ENCODE measurements at regions not wholly inside any gene's neighbourhood (a gene's known extent, or its start where the extent isn't known, plus 50 kb on each side); places are given as distances from the start of the nearest gene placed in this dataset.

DNA sequence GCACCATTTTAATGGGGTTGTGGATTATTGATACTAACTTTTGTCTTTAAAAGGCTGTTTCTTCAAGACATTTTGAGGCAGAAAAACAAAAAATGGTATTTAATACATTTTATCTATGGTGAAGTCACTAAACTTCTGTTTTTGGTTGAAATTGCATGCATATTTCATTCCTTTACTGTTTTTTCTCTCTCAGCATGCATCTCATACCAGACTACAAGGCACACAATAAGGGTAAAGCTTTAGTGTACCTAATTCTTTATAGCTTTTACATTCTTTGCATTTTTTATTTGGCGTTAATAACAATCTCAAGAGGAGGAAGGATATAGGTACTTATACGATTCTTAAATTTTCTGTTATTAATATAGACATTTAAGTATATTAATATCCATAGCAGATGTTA is 151.0 kb upstream of the DKK2 start:
- intact Hi-C loops (cut with micrococcal nuclease): loop anchor here (10.0 kb wide), 1 partner anchor 152 kb away; the partner anchor contains the start of gene DKK2
- Mint-ChIP-seq H3K27me3 (ENCODE audit: low read depth) (no peaks in the 10 kb centered on the region), H3K27ac (no peak overlapping the region), H3K4me3 (ENCODE audit: low read depth) (no peak overlapping the region), H3K9me3 (no peaks in the 10 kb centered on the region), H3K4me1 (ENCODE audit: low read depth) (no peaks in the 10 kb centered on the region), H3K36me3 (ENCODE audit: low read depth) (no peaks in the 10 kb centered on the region)
- DNase-seq (ENCODE audit: low spot score): no peak

DNA sequence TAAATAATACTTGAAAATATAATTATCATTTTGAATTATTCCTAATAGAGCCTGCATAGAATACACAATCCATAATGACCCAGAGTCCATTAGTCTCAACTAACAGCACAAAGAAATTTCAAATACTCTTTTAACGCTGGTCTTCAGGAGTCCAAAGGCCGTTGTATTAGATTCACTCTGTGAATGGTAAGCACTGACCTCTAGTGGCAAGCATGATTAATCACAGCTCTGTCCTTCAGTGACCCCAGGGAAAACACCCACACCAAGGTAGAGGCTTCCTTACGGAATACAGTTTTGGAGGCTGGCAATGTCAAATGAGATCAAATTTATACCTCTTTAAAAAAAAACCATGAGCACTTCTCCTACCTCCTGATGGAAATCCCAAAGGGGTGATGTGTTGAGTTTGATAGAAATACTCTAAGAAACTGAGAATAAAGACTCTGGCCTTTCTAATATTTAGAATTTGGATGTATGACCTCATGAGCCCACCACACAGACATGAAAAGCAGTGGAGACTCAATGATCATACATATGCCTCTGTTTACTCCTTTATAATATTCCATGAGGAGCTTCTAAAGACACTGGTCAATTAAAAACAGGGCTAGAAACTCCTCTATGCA is 147.2 kb upstream of the DKK2 start:
- Mint-ChIP-seq H3K4me1 (ENCODE audit: low read depth) (no peaks in the 10 kb centered on the region), H3K36me3 (ENCODE audit: low read depth) (no peaks in the 10 kb centered on the region), H3K27me3 (ENCODE audit: low read depth) (no peaks in the 10 kb centered on the region), H3K4me3 (ENCODE audit: low read depth) (no peak overlapping the region), H3K27ac (no peak overlapping the region), H3K9me3 (no peaks in the 10 kb centered on the region)
- intact Hi-C loops (cut with micrococcal nuclease): loop anchor here (10.0 kb wide), 1 partner anchor 148 kb away; the partner anchor contains the start of gene DKK2
- no peak for DNase-seq (ENCODE audit: low spot score)

- H3K36me3 Mint-ChIP-seq (ENCODE audit: low read depth): no peaks in the 10 kb centered on the region
- DNase-seq (ENCODE audit: low spot score): no peak
- H3K27me3 Mint-ChIP-seq (ENCODE audit: low read depth): no peaks in the 10 kb centered on the region
- H3K9me3 Mint-ChIP-seq: no peaks in the 10 kb centered on the region
- H3K4me1 Mint-ChIP-seq (ENCODE audit: low read depth): no peaks in the 10 kb centered on the region
- no peak overlapping the region for H3K4me3 Mint-ChIP-seq (ENCODE audit: low read depth)
- H3K27ac Mint-ChIP-seq: no peak overlapping the region
- intact Hi-C loops (cut with micrococcal nuclease): loop anchor here (10.0 kb wide), 1 partner anchor 148 kb away; the partner anchor contains the start of gene DKK2
Measured at GRCh38 chr4:107182347-107182746, 146.2 kb upstream of the DKK2 start.

- no peaks in the 10 kb centered on the region for H3K36me3 Mint-ChIP-seq (ENCODE audit: low read depth)
- H3K27me3 Mint-ChIP-seq (ENCODE audit: low read depth): no peaks in the 10 kb centered on the region
- no peak overlapping the region for H3K27ac Mint-ChIP-seq
- no peak for DNase-seq (ENCODE audit: low spot score)
- intact Hi-C loops (cut with micrococcal nuclease): no loop called here
- H3K4me3 Mint-ChIP-seq (ENCODE audit: low read depth): no peak overlapping the region
- no peaks in the 10 kb centered on the region for H3K4me1 Mint-ChIP-seq (ENCODE audit: low read depth)
- H3K9me3 Mint-ChIP-seq: peaks cover 11% of the 10 kb centered on the region
Measured at GRCh38 chr4:107166873-107167450, 130.8 kb upstream of the DKK2 start.

- Mint-ChIP-seq H3K4me3 (ENCODE audit: low read depth) (no peak overlapping the region), H3K36me3 (ENCODE audit: low read depth) (no peaks in the 10 kb centered on the region), H3K27me3 (ENCODE audit: low read depth) (no peaks in the 10 kb centered on the region), H3K27ac (no peak overlapping the region), H3K4me1 (ENCODE audit: low read depth) (no peaks in the 10 kb centered on the region), H3K9me3 (peaks cover 11% of the 10 kb centered on the region)
- intact Hi-C loops (cut with micrococcal nuclease): no loop called here
- DNase-seq (ENCODE audit: low spot score): no peak
Measured at GRCh38 chr4:107166181-107166580, 130.1 kb upstream of the DKK2 start.

- Mint-ChIP-seq H3K27me3 (ENCODE audit: low read depth) (no peaks in the 10 kb centered on the region), H3K9me3 (peaks cover 11% of the 10 kb centered on the region), H3K27ac (no peak overlapping the region), H3K36me3 (ENCODE audit: low read depth) (no peaks in the 10 kb centered on the region), H3K4me3 (ENCODE audit: low read depth) (no peak overlapping the region), H3K4me1 (ENCODE audit: low read depth) (no peaks in the 10 kb centered on the region)
- intact Hi-C loops (cut with micrococcal nuclease): no loop called here
- DNase-seq (ENCODE audit: low spot score): no peak
Measured at GRCh38 chr4:107164962-107165475, 128.9 kb upstream of the DKK2 start.

GRCh38 chr4:107156443-107156842 is 120.3 kb upstream of the DKK2 start:
- no peaks in the 10 kb centered on the region for H3K27me3 Mint-ChIP-seq (ENCODE audit: low read depth)
- H3K4me1 Mint-ChIP-seq (ENCODE audit: low read depth): no peaks in the 10 kb centered on the region
- no peaks in the 10 kb centered on the region for H3K9me3 Mint-ChIP-seq
- no peak overlapping the region for H3K27ac Mint-ChIP-seq
- no peak overlapping the region for H3K4me3 Mint-ChIP-seq (ENCODE audit: low read depth)
- H3K36me3 Mint-ChIP-seq (ENCODE audit: low read depth): no peaks in the 10 kb centered on the region
- no peak for DNase-seq (ENCODE audit: low spot score)
- intact Hi-C loops (cut with micrococcal nuclease): no loop called here

GRCh38 chr4:107155366-107155765 is 119.3 kb upstream of the DKK2 start:
- no peaks in the 10 kb centered on the region for H3K36me3 Mint-ChIP-seq (ENCODE audit: low read depth)

GRCh38 chr4:107153956-107154355 is 117.8 kb upstream of the DKK2 start:
- no peak for DNase-seq (ENCODE audit: low spot score)
- Mint-ChIP-seq H3K9me3 (no peaks in the 10 kb centered on the region), H3K4me1 (ENCODE audit: low read depth) (no peaks in the 10 kb centered on the region), H3K27me3 (ENCODE audit: low read depth) (no peaks in the 10 kb centered on the region), H3K4me3 (ENCODE audit: low read depth) (no peak overlapping the region), H3K36me3 (ENCODE audit: low read depth) (no peaks in the 10 kb centered on the region), H3K27ac (no peak overlapping the region)
- intact Hi-C loops (cut with micrococcal nuclease): no loop called here

More at GRCh38 chr4:107155366-107155765, 119.3 kb upstream of the DKK2 start:
- intact Hi-C loops (cut with micrococcal nuclease): no loop called here
- no peaks in the 10 kb centered on the region for H3K4me1 Mint-ChIP-seq (ENCODE audit: low read depth)
- no peaks in the 10 kb centered on the region for H3K9me3 Mint-ChIP-seq
- no peak overlapping the region for H3K4me3 Mint-ChIP-seq (ENCODE audit: low read depth)
- H3K27ac Mint-ChIP-seq: no peak overlapping the region
- H3K27me3 Mint-ChIP-seq (ENCODE audit: low read depth): no peaks in the 10 kb centered on the region
- DNase-seq (ENCODE audit: low spot score): no peak

DNA sequence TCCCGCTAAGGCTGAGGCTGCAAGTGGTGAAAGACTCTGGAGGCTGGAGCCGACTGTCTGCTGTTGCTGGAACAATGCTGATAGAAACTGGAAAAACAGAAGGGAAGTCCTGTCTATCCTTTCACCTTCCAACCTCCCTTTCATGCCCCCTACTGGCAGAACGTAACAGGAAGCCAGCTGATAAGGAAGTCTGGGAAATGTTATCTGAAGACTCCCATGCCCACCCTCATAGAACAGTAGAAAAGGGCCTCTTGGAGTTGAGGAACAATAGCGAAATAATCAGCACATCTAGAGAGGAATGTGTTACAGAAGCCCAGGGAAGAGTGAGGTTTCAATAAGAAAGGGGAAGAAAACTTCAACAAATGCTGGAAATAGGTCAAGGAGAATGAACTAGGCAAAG is 117.1 kb upstream of the DKK2 start:
- Mint-ChIP-seq H3K27me3 (ENCODE audit: low read depth) (no peaks in the 10 kb centered on the region), H3K4me1 (ENCODE audit: low read depth) (no peaks in the 10 kb centered on the region), H3K9me3 (no peaks in the 10 kb centered on the region), H3K27ac (no peak overlapping the region), H3K4me3 (ENCODE audit: low read depth) (no peak overlapping the region), H3K36me3 (ENCODE audit: low read depth) (no peaks in the 10 kb centered on the region)
- DNase-seq (ENCODE audit: low spot score): no peak
- intact Hi-C loops (cut with micrococcal nuclease): no loop called here

- H3K27ac Mint-ChIP-seq: no peak overlapping the region
- no peaks in the 10 kb centered on the region for H3K36me3 Mint-ChIP-seq (ENCODE audit: low read depth)
- no peaks in the 10 kb centered on the region for H3K9me3 Mint-ChIP-seq
- no peaks in the 10 kb centered on the region for H3K27me3 Mint-ChIP-seq (ENCODE audit: low read depth)
- H3K4me3 Mint-ChIP-seq (ENCODE audit: low read depth): no peak overlapping the region
- intact Hi-C loops (cut with micrococcal nuclease): no loop called here
- DNase-seq (ENCODE audit: low spot score): no peak
- no peaks in the 10 kb centered on the region for H3K4me1 Mint-ChIP-seq (ENCODE audit: low read depth)
Measured at GRCh38 chr4:107151173-107151572, 115.1 kb upstream of the DKK2 start.

GRCh38 chr4:107148904-107149303 is 112.8 kb upstream of the DKK2 start:
- no peak overlapping the region for H3K4me3 Mint-ChIP-seq (ENCODE audit: low read depth)
- DNase-seq (ENCODE audit: low spot score): no peak
- intact Hi-C loops (cut with micrococcal nuclease): no loop called here
- H3K4me1 Mint-ChIP-seq (ENCODE audit: low read depth): no peaks in the 10 kb centered on the region
- no peaks in the 10 kb centered on the region for H3K9me3 Mint-ChIP-seq
- no peaks in the 10 kb centered on the region for H3K36me3 Mint-ChIP-seq (ENCODE audit: low read depth)
- H3K27ac Mint-ChIP-seq: no peak overlapping the region
- no peaks in the 10 kb centered on the region for H3K27me3 Mint-ChIP-seq (ENCODE audit: low read depth)

GRCh38 chr4:107147873-107148272 is 111.8 kb upstream of the DKK2 start:
- no peaks in the 10 kb centered on the region for H3K4me1 Mint-ChIP-seq (ENCODE audit: low read depth)
- H3K27ac Mint-ChIP-seq: no peak overlapping the region
- no peak for DNase-seq (ENCODE audit: low spot score)
- intact Hi-C loops (cut with micrococcal nuclease): no loop called here
- no peaks in the 10 kb centered on the region for H3K36me3 Mint-ChIP-seq (ENCODE audit: low read depth)
- no peaks in the 10 kb centered on the region for H3K9me3 Mint-ChIP-seq
- no peak overlapping the region for H3K4me3 Mint-ChIP-seq (ENCODE audit: low read depth)
- H3K27me3 Mint-ChIP-seq (ENCODE audit: low read depth): no peaks in the 10 kb centered on the region

Measured in activated T-helper 2 cell treated with anti-CD3 and anti-CD28 coated beads, Interferon-gamma antibody, Interleukin-2, Interleukin-4, amounts not matched to agents 10 μg/mL and 5 μg/mL and 100 μg/mL, durations not matched to agents 14 hours and 24 hours and 36 hours (primary cell).